Lung (tissue), 11 donors: ENCODE measurements at regions not wholly inside any gene's neighbourhood (a gene's known extent, or its start where the extent isn't known, plus 50 kb on each side); places are given as distances from the start of the nearest gene placed in this dataset.

Experiments used
- ATAC-seq: fragments of 200-7000 bp; cut with Tn5 transposase; one replicate; pipeline ENCODE4 v1.9.1; 2020; ENCODE audit warnings: moderate number of reproducible peaks; ENCODE audit not compliant: insufficient read depth, low FRiP score
- DNase-seq, 3 donors: peaks; one replicate each; pipeline ENCODE4 v3.0.0-alpha.2; 2013 to 2017
- H3K27ac ChIP-seq, 2 donors: one replicate each; pipeline ENCODE4 v1.5.1; 2013; ENCODE audit warnings: mild to moderate bottlenecking in 2 of 2, moderate library complexity in 2 of 2, control low read depth in 1 of 2, inconsistent platforms in 1 of 2, low read depth in 1 of 2, low read length in 1 of 2
- H3K27me3 ChIP-seq, 3 donors: one replicate each; pipeline ENCODE4 v1.5.1; 2013; ENCODE audit warnings: low read length in 2 of 3; ENCODE audit not compliant: control insufficient read depth in 3 of 3, insufficient read depth in 3 of 3
- H3K36me3 ChIP-seq, 4 donors: one replicate each; pipeline ENCODE4 v1.5.1; 2013; ENCODE audit warnings: low read length in 4 of 4, mild to moderate bottlenecking in 1 of 4, moderate library complexity in 1 of 4; ENCODE audit not compliant: control insufficient read depth in 4 of 4, insufficient read depth in 4 of 4
- H3K4me1 ChIP-seq, 5 donors: one replicate each; pipeline ENCODE4 v1.5.1; 2013; ENCODE audit warnings: low read length in 5 of 5, mild to moderate bottlenecking in 2 of 5, moderate library complexity in 1 of 5; ENCODE audit not compliant: control insufficient read depth in 5 of 5, insufficient read depth in 5 of 5
- H3K4me3 ChIP-seq: one replicate; pipeline ENCODE4 v1.5.1; 2013; ENCODE audit warnings: mild to moderate bottlenecking, control low read depth, moderate library complexity
- H3K9ac ChIP-seq, 2 donors: one replicate each; pipeline ENCODE4 v1.5.1; 2013; ENCODE audit warnings: low read length in 2 of 2, control low read depth in 1 of 2; ENCODE audit not compliant: insufficient read depth in 1 of 2
- H3K9me3 ChIP-seq, 4 donors: one replicate each; pipeline ENCODE4 v1.5.1; 2013; ENCODE audit warnings: low read length in 3 of 4, mild to moderate bottlenecking in 1 of 4, moderate library complexity in 1 of 4; ENCODE audit not compliant: control insufficient read depth in 4 of 4, insufficient read depth in 3 of 4
- WGBS, 2 donors: extraction: QIAGEN DNeasy Blood & Tissue Kit; methylation state at CpG; one replicate each; pipeline ENCODE4 v1.1.7; 2013; 5-methylcytosine and 5-hydroxymethylcytosine counted together
- TF ChIP-seq, protein P1 (sequence below): IDR thresholded peaks from 2 replicates; pipeline ENCODE4 v1.5.1; 2012; ENCODE audit warnings: mild to moderate bottlenecking; ENCODE audit errors: control extremely low read depth, extremely low read depth
- donor health status: control.
- donor health status: control.
- donor health status: Bipolar disorder and iron deficiency.
- donor health status: healthy.
- donor health status: DM: yes; HTN: yes; CAD: no.

- ATAC-seq (no peak), DNase-seq (no peak)
- Histone ChIP-seq H3K27ac (no peak overlapping the region), H3K4me1 (peaks cover 0 to 2% (median 0%) of the 10 kb centered on the region in 5 donors), H3K9me3 (no peaks in the 10 kb centered on the region), H3K36me3 (no peaks in the 10 kb centered on the region), H3K9ac (no peak overlapping the region), H3K4me3 (no peak overlapping the region), H3K27me3 (no peaks in the 10 kb centered on the region)
- TF ChIP-seq, protein P1, sequence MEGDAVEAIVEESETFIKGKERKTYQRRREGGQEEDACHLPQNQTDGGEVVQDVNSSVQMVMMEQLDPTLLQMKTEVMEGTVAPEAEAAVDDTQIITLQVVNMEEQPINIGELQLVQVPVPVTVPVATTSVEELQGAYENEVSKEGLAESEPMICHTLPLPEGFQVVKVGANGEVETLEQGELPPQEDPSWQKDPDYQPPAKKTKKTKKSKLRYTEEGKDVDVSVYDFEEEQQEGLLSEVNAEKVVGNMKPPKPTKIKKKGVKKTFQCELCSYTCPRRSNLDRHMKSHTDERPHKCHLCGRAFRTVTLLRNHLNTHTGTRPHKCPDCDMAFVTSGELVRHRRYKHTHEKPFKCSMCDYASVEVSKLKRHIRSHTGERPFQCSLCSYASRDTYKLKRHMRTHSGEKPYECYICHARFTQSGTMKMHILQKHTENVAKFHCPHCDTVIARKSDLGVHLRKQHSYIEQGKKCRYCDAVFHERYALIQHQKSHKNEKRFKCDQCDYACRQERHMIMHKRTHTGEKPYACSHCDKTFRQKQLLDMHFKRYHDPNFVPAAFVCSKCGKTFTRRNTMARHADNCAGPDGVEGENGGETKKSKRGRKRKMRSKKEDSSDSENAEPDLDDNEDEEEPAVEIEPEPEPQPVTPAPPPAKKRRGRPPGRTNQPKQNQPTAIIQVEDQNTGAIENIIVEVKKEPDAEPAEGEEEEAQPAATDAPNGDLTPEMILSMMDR = no peak
- WGBS, 2 donors = 80 to 95% methylated on average over 2 of the region's 2 CpGs
Measured at GRCh38 chr4:19178835-19179234, 1072.9 kb upstream of the SLIT2 start.

DNA sequence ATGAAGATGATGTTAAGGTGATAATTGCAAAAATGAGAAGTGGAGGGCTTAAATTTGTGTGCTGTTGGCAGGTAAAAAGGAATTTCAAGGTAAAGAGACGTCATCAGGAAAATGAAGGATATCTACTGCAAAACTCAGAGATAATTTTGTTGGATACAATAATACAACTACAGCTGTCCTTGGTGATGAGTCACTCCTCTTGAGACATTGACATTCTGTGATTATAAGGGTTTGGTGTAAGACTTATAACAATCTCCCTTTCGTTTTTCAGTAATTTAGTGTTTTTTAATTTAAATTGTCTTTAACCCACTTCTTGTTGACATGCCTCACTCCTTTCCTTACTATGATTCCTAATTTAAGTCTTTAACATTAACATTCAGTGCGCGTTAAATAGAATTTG is 1074.1 kb upstream of the SLIT2 start:
- Histone ChIP-seq H3K27ac (no peak overlapping the region), H3K4me3 (no peak overlapping the region), H3K36me3 (no peaks in the 10 kb centered on the region), H3K9me3 (no peaks in the 10 kb centered on the region), H3K9ac (no peak overlapping the region), H3K27me3 (no peaks in the 10 kb centered on the region), H3K4me1 (peaks cover 0 to 2% (median 0%) of the 10 kb centered on the region in 5 donors)
- WGBS, 2 donors = 85 to 90% methylated on average over 4 of the region's 4 CpGs
- no peak for DNase-seq
- no peak for ATAC-seq
- TF ChIP-seq, protein P1 = no peak

- ATAC-seq (no peak), DNase-seq (no peak)
- H3K4me3 ChIP-seq = no peak overlapping the region
- no peaks in the 10 kb centered on the region for H3K4me1 ChIP-seq
- H3K36me3 ChIP-seq = no peaks in the 10 kb centered on the region
- no peak overlapping the region for H3K9ac ChIP-seq
- H3K27ac ChIP-seq = no peak overlapping the region
- no peaks in the 10 kb centered on the region for H3K9me3 ChIP-seq
- TF ChIP-seq, protein P1 = no peak
- no peaks in the 10 kb centered on the region for H3K27me3 ChIP-seq
Measured at GRCh38 chr4:19171832-19172231, 1079.9 kb upstream of the SLIT2 start.

- H3K27ac ChIP-seq = no peak overlapping the region
- H3K9ac ChIP-seq = no peak overlapping the region
- no peaks in the 10 kb centered on the region for H3K9me3 ChIP-seq
- H3K4me3 ChIP-seq = no peak overlapping the region
- ATAC-seq = no peak
- TF ChIP-seq, protein P1 = no peak
- H3K27me3 ChIP-seq = no peaks in the 10 kb centered on the region
- DNase-seq = no peak
- no peaks in the 10 kb centered on the region for H3K36me3 ChIP-seq
- no peaks in the 10 kb centered on the region for H3K4me1 ChIP-seq
Measured at GRCh38 chr4:19167311-19167710, 1084.4 kb upstream of the SLIT2 start.
